Nucleus accumbens (tissue), 56 donors: ENCODE measurements at regions not wholly inside any gene's neighbourhood (a gene's known extent, or its start where the extent isn't known, plus 50 kb on each side); places are given as distances from the start of the nearest gene placed in this dataset.

ENCODE experiments used
- DNase-seq, 56 donors: peaks; one replicate each; lab custom pipeline; 2025; lab: John Stamatoyannopoulos, UW

DNA sequence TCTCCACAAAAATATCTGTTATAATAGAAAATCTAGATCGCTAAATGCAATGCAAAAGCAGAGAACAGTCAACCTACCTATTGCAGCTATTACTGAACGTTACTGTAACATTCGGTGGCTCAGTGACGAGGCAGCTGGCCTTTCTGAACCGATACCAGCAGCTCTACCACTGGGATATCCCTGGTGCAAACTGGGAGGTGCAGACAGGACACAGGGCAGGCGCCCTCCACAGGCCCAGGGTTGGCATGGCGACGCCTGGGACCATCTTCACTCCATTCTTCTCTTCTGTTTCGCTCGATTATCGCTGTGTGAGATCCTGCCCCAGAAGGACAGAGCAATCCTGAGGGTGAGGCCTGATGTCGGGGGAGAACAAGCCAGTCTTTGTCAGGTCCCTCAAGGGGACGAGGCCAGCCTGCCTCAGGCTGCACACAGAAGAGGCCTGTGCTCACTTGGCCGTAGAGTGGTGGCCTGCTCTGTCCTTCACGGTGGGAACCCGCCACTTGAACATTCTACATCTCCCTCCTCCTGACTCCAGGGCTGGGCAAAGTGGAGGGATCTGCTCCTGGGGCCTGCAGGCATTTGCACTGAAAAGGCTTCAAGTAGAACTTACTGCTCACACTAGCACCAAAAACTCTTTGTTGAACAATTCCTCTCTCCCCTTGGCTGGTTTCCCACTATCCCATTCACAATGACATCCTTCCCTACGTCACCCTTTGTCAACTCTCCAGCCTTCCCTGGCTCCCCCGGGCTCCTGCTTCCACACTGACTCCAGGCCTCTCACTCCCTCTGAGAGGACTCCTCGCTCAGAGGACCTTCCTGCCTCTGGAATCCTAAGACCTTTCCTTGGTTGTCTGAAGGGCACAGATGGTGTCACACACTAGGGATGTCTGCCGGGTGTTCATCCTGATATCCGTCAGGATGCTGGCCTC lies 49.7 kb downstream of the CYRIA start:
- DNase-seq, result peak in 50 of 56 donors; percentile 30 to 92 (median 70)

DNA sequence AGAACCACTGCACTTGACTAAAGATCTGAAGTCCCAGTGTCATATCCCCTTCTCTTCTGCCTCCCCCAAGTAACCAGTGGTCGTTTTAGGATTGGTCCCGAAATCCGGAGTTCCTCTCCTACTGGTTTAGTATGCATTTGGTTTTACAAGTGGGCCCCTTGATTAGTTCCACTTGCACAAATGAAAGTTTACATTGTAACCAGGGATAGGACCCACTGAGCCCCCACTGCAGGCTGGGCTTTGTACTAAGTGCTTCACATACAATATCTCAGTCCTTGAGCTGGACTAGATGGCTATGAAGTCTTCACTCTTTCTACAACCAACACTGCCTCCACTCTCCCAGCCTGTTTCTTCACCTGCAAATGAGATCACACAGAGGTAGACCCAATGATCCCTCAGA lies 50.4 kb downstream of the CYRIA start:
- no peak for DNase-seq

DNA sequence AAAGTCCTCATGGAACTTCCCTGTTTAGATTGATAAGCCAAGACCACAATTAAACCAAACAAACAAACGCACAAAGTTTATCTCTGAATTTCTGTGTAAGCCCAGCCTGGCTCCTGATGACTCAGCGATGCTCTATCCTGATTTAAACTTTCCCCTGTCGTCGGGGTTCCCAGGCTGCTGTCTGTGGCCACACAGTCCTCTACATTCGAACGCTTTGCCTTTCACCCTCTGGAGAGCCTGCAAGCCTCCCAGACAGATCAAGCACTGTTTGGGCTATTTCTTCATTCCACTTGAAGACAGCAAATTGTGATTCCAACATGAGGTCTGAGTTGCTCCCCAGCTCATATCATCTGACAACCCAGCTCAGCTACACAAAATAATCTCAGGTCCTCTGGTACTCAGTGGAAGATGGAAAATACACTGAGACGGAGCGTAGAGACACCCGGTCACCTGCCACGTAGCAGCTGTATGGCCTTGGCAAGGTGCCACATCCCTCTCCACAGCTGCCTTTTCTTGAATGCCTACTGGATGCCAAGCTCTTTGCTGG lies 51.2 kb downstream of the CYRIA start:
- peak in 7 of 56 donors; percentile 19 to 33 (median 23) for DNase-seq

DNA sequence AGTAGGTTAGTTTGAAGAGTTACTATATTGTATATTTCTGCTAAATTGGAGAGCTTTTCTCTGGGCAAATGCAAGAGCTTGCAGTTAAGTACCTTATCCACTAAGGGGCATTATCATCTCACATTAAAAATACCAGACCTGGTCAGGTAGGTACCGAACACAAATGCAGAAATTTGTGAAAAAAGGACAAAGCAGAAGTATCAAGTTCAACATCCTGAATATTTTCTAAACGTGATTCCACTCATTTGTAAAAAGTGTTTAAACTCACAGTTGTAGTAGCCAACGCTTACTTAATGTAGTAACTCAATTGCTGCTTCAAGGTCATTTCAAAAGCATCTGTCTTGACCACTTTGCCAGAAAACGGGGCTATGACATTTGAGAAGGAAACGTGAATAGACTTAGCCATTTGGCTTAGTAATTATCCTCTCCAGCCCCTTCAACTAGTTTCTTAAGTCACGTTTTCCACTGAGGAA lies 52.1 kb downstream of the CYRIA start:
- DNase-seq, result no peak

DNA sequence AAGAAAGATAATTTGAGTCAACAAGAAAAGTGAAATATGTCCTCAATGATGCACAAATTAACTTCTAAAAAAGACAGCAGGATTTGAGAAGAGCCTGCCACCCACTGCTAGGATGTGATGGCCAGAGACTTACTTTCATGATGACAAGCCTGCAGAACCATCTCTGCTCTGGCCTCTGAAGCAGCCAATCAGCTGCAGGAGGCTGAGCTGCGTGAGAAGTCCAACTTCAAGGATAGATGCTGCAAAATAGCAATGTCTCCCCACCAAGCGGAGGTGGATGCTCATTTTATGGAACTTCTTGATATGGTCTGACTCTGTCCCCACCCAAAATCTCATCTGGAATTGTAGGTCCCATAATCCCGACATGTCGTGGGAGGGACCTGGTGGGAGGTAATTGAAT lies 53.1 kb downstream of the CYRIA start:
- DNase-seq, result no peak

DNA sequence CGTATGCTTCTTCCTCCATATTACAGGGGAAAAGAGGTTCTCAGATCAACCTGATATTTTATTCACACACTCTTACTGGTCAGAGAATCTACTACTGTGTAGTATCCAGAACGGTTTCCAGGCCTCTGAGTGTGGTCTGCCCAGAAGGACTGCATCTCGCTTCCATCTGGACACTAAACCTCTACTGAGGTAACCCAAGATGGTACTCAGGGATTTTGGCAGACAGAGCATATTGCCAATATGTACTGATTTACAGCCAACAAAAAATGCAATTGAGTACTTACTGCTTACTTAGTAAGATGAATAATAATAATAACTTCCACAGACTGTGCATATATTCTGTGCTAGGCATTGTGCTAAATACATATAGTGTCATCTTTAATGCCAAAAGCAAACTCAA lies 55.8 kb downstream of the CYRIA start:
- DNase-seq, result no peak

DNA sequence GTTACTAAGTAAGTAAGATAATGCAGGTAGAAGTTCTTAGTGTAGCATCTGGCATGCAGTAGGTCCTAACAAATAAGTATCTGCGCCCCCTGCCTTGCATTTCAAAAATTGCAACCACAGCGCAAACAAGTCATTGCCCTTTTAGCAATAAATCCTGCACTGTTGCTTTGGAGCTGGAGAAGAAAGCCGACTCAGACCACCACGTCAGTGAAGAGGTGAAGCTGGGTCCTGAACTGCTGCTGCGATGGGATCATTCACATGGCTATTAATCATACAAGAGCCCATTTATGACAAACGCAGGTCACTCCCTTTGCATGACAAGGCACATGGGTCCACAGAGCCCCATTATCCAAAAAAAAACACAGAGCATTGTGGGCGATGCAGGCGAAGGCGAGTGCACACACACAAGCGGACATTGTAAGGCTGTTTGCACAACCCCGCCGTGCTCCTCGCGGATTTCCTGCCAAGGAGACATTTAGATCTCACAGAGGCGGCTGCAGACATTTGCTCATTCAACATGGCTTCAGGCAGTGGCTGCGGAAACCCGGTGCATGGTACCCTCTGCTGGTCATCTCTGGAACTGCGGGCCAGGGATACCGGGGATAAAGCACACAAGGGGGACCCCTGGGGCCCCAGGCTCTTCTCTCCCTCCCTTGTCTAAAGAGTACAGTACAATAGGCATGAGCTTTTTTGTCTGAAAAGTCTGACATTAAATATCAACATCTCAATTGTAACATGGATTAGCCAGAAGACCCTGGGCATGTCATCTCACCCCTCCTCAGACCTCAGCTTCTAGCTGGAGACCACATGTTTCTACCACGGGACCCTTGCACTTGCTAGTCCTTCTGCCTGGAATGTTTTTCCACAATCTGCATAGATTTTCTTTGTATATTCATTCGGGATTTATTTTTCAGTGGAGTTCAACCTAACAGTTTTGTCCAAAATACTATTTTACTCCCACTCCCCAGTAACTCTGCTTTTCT lies 56.7 kb downstream of the CYRIA start:
- DNase-seq, result peak in 53 of 56 donors; percentile 32 to 93 (median 77)

DNA sequence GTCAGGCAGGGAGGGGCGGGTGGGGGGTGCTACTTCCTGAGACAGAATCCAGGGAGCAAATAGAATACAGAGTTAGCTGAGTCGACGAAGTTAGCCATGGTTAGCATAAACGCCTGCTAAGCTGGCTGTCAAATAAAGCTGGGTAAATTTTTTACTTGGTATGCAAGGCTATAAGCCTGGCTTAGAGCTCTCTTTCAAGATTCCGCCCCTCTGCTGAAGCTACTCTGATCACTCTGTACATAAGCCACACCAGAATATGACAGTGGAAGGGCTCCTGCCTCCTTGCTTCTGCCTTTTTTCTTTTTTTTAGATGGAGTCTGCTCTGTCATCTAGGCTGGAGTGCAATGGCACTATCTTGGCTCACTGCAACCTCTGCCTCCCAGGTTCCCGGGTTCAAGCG lies 58.3 kb downstream of the CYRIA start:
- DNase-seq, result no peak

DNA sequence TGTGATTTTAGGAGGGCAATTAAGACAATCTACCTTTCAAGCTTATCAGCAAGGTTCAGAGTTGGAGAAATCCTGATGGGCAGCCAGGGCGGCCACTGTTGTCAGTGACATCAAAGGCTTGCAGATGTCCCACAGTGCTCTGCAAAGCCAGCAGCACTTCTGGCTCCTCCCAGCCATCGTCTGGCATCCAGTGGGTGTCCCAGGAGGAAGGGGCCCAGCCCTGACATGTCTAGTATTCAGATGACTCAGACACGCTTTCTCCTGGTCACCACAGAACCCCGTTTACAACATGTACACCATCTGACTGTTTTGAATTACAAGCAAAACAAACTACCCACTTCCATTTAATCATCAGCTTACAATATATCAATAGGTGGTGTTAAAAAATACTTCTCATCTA lies 61.4 kb downstream of the CYRIA start:
- DNase-seq, result no peak

DNA sequence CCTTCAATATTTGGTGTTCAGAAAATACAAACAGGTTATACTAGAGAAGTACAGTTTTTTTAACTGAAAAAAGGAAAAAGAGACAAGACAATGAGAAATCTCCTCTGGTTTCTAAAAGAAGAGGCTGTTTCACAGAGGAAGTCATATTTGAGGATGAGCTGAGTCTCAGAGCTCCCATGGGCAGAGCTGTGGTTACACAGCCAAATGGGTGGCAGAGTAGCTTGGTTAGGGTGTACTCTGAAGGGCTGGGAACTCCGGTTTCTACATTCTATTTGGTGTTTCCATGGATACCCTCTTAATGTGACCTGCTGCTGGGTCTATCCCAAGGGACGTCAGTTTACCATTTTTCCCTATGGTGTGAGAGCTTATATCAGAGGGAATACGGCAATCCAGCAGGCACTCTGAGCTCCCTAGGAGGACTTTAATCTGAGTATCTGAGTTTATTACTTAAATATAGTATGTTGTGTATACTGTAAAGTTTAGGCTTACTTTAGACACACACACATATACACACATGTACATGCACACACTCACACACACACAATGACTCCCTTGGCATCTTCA lies 74.2 kb downstream of the CYRIA start:
- DNase-seq, result no peak

DNA sequence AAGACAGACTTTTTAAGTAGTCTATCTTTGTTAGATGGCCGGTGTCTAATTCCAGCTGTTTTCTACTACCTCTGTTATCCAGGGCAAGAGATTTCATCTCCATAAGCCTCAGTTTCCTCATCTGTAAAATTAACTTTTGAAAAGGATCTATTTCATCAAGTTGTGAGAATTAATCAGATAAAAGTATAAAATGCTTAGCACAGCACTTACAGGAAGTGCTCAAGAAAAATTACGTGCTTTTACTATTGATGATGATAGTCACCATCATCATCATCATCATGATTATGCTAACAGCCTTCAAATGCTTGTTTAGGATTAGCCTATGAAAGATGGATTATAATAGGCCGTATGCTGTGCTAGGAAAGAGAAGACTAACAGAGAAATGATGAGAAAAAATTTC lies 76.2 kb downstream of the CYRIA start:
- no peak for DNase-seq

DNA sequence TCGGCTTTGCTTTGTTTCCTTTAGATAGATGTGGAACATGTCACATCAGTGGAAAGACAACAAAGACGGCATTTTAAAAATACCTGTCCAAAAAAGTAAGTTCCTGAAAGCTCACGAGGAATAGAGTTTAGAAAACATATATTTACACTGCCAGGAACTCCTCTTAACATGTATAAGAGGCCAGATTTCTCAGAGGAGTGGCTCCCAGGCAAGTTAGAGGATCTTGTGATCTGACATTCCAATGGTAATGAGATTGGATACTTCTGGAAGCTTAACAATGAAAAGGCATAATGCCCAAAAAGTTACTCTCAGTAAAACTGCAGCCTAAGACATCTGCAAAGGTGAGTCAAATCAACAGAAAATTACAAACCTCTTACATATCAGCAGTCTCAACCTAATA lies 77.1 kb downstream of the CYRIA start:
- DNase-seq, result no peak

DNA sequence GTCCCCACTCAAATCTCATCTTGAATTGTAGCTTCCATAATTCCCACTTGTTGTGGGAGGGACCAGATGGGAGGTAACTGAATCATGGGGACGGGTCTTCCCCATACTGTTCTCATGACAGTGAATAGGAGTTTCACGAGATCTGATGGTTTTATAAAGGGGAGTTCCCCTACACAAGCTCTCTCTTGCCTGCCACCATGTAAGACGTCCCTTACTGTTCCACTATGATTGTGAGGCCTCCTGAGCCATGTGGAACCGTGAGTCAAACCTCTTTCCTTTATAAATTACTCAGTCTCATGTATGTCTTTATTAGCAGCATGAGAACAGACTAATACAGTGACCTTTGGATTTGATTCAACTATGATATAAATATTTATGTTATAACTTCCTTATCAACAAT lies 78.0 kb downstream of the CYRIA start:
- DNase-seq, result no peak

DNA sequence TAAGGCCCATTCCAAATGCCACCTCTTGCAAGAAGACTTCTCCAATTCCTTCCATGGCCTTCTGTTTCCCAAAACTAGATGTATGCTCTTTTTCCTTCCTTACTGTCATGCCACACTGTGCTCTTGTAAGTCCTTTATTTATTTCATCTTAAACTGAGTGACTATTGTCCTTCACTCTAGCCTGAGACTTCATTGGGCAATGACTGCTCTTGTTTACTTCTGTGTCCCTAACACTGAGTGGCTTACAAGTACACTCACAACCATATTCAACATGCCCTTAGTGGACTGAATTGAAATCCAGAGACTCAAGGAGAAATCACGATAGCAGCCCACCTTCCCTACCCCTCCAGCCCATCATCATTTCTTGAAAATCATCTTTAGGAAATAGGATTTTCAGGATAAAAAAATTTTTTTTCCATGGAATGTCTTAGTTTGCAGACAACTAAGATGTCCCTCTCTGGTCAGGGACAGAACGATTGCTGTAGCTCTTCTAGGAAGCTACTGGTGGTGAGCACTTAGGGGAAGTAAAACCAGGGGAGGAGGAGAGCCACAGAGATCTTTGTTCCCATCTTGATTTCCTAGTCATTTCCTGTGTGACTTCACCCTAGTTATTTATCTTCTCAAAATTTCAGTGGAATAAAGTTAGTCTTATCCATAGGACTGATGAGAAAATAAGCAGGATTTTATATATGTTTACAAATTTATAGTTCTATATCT lies 80.7 kb downstream of the CYRIA start:
- no peak for DNase-seq

DNA sequence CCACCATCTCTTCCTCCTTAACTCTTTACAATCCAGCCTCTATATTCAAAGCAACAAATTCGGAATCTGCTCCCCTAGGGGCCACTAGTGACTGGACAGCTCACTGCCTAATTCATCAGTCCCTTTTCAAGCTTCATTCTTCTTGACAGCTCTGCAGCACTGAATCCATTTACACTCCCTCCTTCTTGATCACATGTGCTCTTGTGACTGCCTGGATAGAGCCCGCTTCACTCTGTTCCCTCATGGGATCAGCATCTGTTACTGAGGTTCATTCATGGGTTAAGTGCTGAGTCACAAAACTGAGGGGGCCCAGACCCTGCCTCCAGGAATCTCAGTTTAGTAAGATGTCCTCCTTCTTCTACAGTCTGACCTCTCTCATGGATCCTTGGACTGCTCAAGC lies 81.5 kb downstream of the CYRIA start:
- DNase-seq, result no peak

DNA sequence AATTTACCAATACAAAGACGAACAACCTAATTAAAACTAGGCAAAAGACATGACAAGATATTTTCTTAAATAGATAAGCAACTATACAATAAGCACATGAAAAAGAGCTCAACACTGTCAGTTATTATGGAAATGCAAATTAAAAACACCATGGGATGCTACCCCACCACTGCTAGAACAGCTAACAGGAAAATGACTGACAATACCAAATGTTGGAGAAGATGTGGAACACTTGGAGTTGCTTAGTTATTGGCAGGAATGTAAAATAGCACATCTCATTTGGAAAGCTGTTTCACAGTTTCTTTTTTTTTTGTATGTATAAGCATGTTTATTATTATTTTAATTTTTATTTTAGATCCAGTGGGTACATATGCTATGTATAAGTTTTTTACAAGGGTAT lies 84.4 kb downstream of the CYRIA start:
- DNase-seq, result no peak

DNA sequence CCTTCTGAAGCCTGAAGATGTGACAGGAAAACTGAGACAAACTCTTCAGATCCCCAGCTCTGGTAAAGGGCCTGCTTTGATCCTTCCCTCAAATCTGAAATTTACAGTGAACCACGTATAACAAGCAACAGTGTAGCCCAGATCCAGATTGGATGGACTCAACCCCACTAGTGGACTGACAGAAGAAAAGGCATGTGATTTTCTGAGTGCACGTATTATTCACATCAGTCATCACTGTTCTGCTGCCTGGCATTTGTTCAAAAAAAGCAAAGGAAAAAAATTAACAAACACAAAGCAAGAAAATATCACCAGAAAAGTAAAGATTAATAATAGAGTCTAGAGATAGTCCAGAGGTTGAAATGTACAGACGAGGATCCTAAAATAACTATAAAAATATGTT lies 87.6 kb downstream of the CYRIA start:
- no peak for DNase-seq

DNA sequence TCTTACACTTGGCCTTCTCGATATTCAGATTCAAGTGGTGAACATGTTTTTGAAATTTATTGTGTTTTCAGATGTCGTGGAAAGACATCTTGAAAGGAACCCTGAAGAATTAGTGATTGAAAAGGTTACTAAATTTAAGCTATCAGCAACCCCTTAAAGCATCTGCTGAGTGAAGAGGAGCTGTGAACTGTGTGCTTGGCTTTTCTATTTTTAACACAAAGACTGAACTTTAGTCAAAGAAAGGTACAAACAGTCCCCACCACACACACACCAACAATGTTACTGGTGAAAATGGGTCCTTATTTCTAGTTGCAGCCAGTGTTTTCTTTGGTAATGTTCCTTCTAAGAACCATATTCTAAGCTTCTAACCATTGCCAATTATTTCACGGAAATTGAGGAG lies 95.1 kb downstream of the CYRIA start:
- DNase-seq, result no peak

DNA sequence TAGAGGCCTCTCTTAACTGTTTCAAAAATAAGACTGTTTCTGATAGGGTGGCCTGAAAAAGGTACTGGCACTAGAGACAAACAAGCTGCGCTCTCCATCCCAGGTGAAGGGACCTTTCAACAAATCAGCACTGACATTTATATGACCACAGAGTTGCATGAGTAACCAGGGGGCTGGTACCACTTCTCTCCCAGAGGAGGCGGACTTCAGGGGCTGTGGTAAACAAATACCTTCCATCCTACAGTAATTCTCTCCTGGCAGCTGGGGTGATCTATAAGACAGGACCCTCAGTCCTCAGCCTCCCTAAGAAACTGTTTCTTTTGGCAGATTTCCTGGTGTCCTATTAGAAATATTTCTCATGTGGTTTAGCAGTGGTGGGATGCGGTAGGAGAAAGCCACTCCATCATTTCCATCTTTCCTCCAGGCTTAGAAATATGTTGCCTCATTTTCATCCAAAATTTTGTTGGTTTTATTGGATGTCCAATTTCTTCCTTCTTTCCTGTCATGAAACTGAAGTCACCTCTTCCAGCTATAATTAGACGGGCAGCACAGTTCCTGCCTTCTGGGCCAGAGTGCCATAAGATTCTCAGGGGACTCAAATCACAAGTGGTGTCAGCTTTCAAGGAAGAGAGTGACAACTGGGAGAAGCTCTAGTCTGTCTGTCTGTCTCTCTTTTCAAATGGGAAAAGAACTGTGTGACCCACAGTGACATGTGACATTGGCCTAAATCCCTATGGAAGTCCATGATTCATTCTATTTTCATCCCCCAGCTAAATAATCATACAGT lies 96.4 kb downstream of the CYRIA start:
- no peak for DNase-seq
